ENCODE measurements at regions not wholly inside any gene's neighbourhood (a gene's known extent, or its start where the extent isn't known, plus 50 kb on each side); places are given as distances from the start of the nearest gene placed in this dataset.

DNA sequence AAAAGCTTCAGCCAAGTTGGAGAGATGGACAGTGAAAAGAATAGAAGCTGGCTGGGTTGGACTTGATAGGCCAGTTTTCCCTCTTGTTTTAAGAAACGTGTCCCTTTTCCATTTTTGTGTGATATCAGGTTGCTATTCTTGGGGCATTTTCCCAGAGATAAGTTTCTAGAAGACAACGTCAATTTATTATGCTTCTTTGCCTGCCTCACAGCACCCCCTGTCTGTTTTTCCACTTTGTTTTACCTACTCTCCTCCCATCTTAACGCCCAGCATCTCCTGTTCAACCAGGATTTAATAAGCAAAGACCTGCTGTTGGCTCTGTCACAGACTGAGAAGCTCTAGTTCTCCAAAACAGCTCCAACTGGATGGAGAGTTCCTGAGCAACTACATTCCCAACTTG, 317.8 kb upstream of the ZNF521 start:
- no peak overlapping the region for H3K9ac ChIP-seq (ENCODE audit: low read depth, low read length)
- H3K18ac ChIP-seq (ENCODE audit: low read depth, low read length) = no peak overlapping the region; the same call in 1 of the 2 replicates
- 0 out of 2 replicates have a peak, but pooled peaks cover 2% of the 10 kb centered on the region for H3K9me3 ChIP-seq (ENCODE audit: control insufficient read depth, insufficient read depth, low read length)
- no peak overlapping the region for H3K4ac ChIP-seq (ENCODE audit: low read depth, low read length)
- H2BK15ac ChIP-seq (ENCODE audit: low read depth, low read length) = no peak overlapping the region
- no peaks in the 10 kb centered on the region for H3K36me3 ChIP-seq (ENCODE audit: control insufficient read depth, insufficient read depth, low read length)
- dilution Hi-C loops (cut with HindIII; ENCODE audit: low sequenced_read_pairs, unreplicated experiment) = no loop called here
- H3K27ac ChIP-seq (ENCODE audit: insufficient read depth, low read length) = no peak overlapping the region
- H3K56ac ChIP-seq (ENCODE audit: extremely low read depth, insufficient read depth, low read length) = no peak overlapping the region
- H3K14ac ChIP-seq (replicated peaks; ENCODE audit: low read depth, low read length) = no peak overlapping the region
- H4K5ac ChIP-seq (ENCODE audit: low read depth, low read length) = no peak overlapping the region
- no peaks in the 10 kb centered on the region for H4K20me1 ChIP-seq (ENCODE audit: insufficient read depth, low read length)
- no peak overlapping the region for H2AFZ ChIP-seq (replicated peaks; ENCODE audit: low read length, poor library complexity)
- BruUV-seq (replicated peaks) = no TSS peak
- H3K4me2 ChIP-seq (ENCODE audit: low read depth, low read length) = no peak overlapping the region
- no peak for DNase-seq
- H3K9me1 ChIP-seq (ENCODE audit: insufficient read depth, low read length) = no peaks in the 10 kb centered on the region
- TF ChIP-seq MAFK (IDR thresholded peaks at IDR 0.05; ENCODE audit: low read depth, low read length) (no peak), CHD1 (IDR thresholded peaks at IDR 0.05; ENCODE audit: low read depth, low read length) (no peak), FOS (IDR thresholded peaks at IDR 0.05; ENCODE audit: low read depth, low read length) (no peak), RAD21 (IDR thresholded peaks at IDR 0.05; ENCODE audit: low read length) (peak; percentile 40; the same call in 1 of the 2 replicates), RCOR1 (IDR thresholded peaks at IDR 0.05; ENCODE audit: insufficient replicate concordance, low read length) (no peak), POLR2A (IDR thresholded peaks at IDR 0.05; ENCODE audit: low read depth, low read length) (no peak), CTCF (conservative IDR thresholded peaks at IDR 0.05; ENCODE audit: low read depth, low read length) (peak; percentile 22; the same call in 1 of the 2 replicates), BHLHE40 (IDR thresholded peaks at IDR 0.05; ENCODE audit: low read depth, low read length) (no peak), SMC3 (IDR thresholded peaks at IDR 0.05; ENCODE audit: low read depth, low read length) (peak; percentile 24; the same call in 1 of the 2 replicates)
- TF ChIP-seq, protein P1, sequence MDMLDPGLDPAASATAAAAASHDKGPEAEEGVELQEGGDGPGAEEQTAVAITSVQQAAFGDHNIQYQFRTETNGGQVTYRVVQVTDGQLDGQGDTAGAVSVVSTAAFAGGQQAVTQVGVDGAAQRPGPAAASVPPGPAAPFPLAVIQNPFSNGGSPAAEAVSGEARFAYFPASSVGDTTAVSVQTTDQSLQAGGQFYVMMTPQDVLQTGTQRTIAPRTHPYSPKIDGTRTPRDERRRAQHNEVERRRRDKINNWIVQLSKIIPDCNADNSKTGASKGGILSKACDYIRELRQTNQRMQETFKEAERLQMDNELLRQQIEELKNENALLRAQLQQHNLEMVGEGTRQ (IDR thresholded peaks at IDR 0.05; ENCODE audit: low read depth, low read length) = no peak
- no peaks in the 10 kb centered on the region for H3K79me1 ChIP-seq (ENCODE audit: low read depth in 1 of 2, low read length in 2 of 2)
- H2AK9ac ChIP-seq (replicated peaks; ENCODE audit: low read depth, low read length, poor library complexity) = no peak overlapping the region
- intact Hi-C loops (cut with micrococcal nuclease) = no loop called here
- no peak overlapping the region for H4K8ac ChIP-seq (ENCODE audit: low read depth in 2 of 2, low read length in 2 of 2)
- H2BK120ac ChIP-seq (ENCODE audit: low read depth, low read length) = no peak overlapping the region
- 25% methylated on average over 2 of the region's 3 CpGs; no CpG with 5 or more reads in 1 of the 2 experiments for WGBS, 2 experiments (ENCODE audit: extremely low coverage in 2 of 2, insufficient read length in 1 of 2)
- POLR2A ChIA-PET (ENCODE audit: unreplicated experiment) = no interaction called here
- no peak overlapping the region for H3K4me3 ChIP-seq (ENCODE audit: insufficient read depth, low read depth, low read length)
- CTCF ChIA-PET = no interaction called here
- H3K27me3 ChIP-seq (ENCODE audit: control insufficient read depth, insufficient read depth, low read length) = no peaks in the 10 kb centered on the region
- H2AK5ac ChIP-seq (ENCODE audit: low read depth, low read length) = no peak overlapping the region
- no peak for ATAC-seq (ENCODE audit: low read depth)
- H3K4me1 ChIP-seq (ENCODE audit: control insufficient read depth, insufficient read depth, low read length) = no peaks in the 10 kb centered on the region
- H2BK5ac ChIP-seq (ENCODE audit: low read depth, low read length, poor library complexity, severe bottlenecking) = no peak overlapping the region
- H2BK20ac ChIP-seq (ENCODE audit: low read depth, low read length) = no peak overlapping the region
- in situ Hi-C loops (cut with MboI; ENCODE audit: low sequenced_read_pairs) = no loop called here
- no peak overlapping the region for H3K23ac ChIP-seq (ENCODE audit: low read depth, low read length)
- H4K91ac ChIP-seq (ENCODE audit: insufficient read depth, low read depth, low read length) = no peak overlapping the region

Measured in IMR-90 (cell line).